ENCODE measurements at regions not wholly inside any gene's neighbourhood (a gene's known extent, or its start where the extent isn't known, plus 50 kb on each side); places are given as distances from the start of the nearest gene placed in this dataset.

DNA sequence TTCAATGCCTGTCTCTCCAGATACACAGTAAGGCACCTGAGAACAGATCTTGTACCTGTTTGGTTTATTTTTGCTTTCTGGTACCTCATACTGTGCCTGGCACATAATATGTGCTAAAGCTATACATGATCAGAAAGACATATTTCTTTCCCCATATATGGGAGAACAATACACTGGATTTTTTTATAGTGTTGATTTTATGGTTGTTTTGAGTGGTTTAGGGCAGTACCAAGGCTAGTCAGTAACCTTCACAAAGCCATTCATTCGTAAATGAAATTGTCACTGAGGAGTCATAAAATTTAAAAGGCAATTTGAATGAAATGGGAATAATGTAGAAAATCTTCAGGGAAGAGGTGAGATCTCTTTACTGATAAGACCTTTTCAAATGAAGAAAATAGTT is 810.2 kb downstream of the TUSC7 start:
- DNase-seq (ENCODE audit: low read depth) = no peak

DNA sequence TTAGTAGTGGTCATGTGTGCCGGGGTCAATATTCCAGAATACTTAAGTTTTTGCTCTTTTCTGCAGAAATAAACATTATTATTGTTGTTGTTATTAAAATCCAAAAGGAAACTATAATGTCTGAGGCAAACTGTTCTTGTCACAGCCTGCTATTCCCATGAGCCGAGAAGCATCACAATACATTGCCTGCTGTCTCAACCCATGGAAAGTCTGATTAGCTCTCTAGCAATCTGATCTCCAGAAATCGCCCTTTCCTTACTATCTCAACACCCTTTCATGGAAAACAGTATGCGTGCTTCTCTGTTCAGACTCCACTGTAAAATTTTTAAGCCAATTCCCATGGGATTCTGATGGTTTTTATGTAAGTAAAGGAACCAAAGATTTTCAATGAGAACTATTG is 811.0 kb downstream of the TUSC7 start:
- no peak for DNase-seq (ENCODE audit: low read depth)

DNA sequence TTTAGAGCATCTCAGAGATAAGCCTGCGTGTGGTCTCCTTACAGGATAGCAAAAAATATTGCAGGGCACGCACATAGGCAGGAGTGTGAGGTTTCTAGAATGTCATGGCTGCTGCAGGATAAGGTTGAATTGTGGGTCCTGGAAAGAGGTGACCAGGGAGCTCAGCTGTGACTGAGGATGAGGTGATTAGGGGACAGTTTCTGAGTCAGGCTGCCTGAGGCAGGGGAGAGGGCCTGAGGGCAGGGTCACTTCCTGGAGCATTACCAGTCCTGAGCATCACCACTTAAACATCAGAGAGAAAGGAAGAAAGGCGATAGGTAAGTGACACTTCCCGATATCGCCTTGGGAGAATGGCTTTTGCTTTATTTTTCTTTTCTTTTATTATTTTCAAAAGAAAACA is 813.8 kb downstream of the TUSC7 start:
- DNase-seq (ENCODE audit: low read depth) = no peak

DNA sequence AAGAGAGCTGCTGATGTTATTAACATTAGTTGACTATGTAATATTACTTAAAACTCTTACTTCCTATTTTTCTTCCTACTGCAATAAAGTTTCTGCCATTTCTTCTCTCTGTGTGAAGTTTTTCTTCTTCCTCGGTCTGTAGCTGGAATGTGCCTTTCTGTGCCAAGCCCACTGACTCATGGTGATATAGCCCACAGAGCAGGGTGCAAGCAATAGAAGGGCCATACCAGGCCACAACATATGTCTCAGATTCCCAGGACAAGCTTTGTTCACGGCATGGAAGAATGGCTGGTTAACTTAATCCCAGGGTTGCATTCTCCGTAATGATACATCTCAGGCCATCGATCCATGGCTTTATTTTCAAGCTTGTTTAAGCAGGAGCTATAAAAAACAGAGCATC is 815.3 kb downstream of the TUSC7 start:
- no peak for DNase-seq (ENCODE audit: low read depth)

DNA sequence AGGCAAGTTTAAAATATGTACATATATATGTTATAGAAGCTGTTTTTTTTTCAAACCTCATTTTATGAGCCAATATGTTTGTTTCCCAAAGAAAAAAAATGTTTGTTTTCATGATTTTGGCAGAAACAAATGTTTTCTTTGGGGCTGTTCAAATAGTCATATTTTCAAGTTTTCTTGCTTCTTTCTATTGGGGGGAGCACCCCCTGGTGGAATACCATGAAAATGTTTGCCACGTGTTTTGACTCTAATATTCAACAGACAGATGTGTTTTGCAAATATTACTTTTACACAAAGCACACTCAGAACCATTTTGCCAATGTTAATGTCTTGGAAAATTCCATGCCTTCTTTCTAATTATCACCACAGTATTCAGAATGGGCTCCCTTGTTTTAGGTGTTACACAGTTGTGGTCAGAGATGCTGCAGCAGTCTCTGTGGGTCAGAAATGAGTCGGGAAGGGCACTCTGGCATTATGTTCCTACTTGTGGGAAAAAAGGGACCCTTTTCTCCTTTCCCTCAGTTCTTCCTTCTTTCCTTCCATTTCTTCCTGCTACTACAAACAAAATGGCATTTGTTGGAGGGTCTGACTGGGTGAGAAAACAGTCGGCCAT is 817.0 kb downstream of the TUSC7 start:
- peak; percentile 6 for DNase-seq (ENCODE audit: low read depth)

DNA sequence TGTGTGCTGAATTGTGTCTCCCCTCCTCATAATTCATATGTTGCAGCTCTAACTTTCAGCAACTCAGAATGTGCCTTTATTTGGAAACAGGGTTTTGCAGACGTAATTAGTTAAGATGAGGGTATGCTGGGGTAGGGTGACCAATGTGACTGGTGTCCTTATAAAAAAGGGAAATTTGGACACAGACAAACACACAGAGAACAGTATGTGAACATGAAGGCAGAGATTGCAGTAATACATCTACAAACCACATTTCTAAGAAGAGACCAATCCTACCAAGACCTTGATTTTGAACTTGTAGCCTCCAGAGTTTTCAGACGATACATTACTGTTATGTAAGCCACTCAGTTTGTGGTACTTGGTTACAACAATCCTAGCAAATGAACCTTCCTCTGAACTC is 817.8 kb downstream of the TUSC7 start:
- DNase-seq (ENCODE audit: low read depth) = no peak

DNA sequence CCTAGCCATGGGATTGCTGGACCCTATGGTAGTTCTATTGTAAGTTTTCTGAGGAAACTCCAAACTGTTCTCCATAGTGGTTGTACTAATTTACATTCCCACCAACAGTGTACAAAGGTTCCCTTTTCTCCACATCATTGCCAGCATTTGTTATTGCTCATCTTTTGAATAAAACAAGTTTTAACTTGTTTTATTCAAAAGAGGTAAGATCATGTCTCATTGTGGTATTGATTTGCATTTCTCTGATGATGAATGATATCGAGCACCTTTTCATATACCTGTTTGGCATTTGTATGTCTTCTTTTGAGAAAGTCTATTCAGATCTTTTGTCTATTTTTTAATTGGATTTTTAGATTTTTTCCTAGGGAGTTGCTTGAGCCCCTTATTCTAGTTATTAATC is 819.1 kb downstream of the TUSC7 start:
- no peak for DNase-seq (ENCODE audit: low read depth)

DNA sequence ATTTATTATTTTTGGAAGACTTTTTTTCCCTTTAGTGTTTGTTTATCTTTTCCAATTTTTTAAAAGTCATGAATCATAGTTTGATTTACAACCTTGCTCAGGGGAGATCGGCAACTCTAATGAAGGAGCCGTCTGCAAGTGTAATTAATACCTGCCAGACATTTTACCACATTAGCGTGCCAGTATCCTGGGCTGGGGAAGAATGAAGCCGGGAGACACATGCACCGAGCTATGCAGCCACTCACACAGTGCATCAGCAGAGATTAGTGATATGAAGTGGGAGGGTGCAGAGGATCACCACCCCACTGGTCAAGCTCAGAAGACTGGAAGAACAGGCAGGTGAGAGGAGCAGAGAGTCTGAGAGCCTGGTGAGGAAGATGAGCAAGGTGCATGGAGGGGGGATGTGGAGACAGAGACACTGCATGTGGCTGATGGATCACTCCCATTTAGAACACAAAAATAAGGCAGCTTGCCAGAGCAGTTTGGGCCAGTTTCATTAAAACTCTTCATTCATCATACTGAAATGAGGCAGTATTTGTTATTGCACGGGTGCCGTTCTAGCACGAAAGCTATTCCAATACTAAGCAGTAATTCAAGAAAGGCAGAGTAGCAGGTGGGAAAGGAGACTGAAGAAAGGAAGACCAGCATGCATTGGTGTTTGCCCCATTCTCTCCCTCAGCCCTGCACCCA is 821.6 kb downstream of the TUSC7 start:
- DNase-seq (ENCODE audit: low read depth) = no peak

DNA sequence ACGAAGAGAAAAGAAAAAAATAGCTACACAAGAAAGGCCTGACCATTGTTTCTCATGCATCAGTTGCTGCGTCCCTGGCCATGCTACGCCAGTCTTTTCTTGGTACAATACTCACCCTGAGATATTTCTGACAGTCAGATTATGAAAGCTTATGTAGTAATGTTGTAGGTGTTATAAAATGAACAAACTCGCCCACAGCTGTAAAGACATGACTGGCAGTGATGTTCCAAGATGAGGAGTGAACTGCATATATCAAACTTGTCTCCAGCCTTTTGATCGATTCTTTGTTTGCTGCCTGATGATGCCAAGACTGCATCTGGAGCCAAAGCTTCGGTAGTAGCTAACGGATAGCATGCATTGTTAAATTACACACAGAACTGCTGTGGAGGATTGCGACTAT is 822.7 kb downstream of the TUSC7 start:
- no peak for DNase-seq (ENCODE audit: low read depth)

DNA sequence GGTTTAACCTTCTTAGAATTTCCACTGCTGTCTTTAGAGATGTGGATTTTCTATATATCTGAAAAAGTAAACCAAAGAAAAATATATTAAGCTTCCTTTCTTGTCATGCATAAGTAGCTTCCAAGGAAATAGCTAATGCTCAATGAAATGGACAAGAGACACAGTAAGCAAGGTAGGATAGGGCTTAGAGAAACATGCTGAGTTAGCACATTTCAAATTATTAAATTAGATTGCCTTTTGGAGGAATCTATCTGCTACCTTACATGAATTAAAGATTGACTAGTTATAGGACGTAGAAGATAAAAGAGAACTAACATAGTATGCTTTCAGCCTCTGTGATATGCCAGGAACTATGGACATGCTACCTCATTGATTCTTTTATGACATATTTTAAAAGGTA is 824.6 kb downstream of the TUSC7 start:
- DNase-seq (ENCODE audit: low read depth) = no peak

DNA sequence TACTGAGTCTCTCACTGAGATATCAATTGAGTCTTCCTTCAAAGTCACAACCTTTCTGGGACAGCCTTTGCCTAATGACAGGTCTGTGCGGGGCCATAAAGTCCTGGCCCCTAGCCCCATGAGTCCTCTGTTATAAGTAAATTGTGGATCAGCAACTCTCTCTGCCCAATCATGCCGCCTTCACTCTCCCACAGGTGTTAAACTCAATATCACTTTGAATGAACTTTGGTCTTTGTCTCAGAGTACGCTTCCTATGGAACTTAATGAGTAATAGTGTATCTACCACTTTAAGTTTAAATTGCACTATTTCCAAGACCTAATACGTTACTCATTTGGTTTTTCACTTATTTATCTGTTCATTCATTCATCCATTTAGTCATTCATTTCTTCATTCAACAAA is 826.4 kb downstream of the TUSC7 start:
- no peak for DNase-seq (ENCODE audit: low read depth)

DNA sequence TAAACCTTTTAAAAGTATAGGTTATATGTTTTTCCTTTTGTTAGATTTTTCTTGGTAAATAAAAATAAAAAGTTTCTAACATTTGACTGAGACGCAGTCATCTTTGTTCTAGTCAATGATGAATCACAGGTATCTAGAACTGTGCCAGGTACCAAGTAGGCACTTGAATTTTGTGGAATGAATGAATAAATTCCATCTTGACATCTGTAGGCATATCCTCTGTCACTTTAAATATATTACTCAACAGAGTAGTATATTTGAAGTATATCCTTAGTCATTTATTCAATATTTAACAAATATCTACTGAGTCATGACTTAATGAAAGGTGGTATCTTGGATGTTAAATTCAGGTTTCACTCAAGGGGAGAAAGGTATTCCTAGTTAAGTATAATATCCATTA is 828.4 kb downstream of the TUSC7 start:
- DNase-seq (ENCODE audit: low read depth) = no peak

DNA sequence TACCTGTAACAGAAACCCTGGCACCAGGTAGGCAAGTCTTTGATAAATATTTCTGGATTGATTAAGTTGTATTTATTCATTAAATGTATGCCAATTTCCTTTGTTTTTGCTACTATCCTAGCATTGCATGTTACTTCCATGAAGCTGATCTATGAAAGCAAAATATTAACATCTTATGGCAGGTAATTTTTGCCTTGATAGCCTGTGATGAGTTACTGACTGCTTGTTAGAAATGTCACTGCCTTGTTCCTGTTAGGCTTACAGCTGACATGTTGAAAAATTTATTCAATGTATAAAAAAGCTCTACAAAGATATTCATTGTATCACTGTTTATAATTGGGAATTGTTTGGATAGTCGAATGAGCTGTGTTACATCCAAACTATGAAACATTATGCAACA is 830.1 kb downstream of the TUSC7 start:
- DNase-seq (ENCODE audit: low read depth) = no peak

DNA sequence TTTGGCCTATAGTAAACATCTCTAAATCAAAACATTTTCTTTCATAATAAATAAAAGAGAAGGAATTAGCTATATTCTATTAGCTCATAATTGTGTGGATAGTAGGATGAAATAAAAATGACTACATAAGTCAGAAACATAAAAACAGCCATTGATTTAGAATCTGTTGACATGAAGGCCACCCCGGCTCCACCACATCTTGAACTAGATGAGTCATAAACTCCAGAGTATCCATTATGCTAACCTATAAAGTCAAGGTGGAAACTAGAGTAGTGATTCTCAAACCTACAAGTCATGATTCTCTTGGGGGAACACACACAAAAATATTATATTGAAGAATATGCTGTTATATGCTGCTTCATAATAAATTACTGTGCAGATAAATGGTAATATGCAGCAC is 831.0 kb downstream of the TUSC7 start:
- no peak for DNase-seq (ENCODE audit: low read depth)

DNA sequence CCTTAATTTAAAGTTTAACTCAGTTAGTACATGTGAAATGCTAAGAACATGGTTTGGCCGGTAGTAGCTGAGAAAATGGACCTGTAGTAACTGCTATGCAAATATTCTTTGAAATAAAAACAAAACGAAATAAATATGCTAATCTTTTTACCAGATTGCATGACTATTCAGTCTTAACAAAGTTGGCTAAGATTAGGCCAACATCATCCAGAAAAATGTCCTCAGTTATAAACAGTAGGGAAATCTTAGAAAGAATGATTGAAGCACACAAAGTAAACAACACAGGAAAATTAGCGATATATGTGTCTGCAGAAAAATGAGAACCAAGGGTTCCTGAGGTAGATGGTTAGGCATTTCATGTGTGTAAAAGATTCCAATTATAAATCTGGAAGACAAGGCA is 832.1 kb downstream of the TUSC7 start:
- DNase-seq (ENCODE audit: low read depth) = no peak

DNA sequence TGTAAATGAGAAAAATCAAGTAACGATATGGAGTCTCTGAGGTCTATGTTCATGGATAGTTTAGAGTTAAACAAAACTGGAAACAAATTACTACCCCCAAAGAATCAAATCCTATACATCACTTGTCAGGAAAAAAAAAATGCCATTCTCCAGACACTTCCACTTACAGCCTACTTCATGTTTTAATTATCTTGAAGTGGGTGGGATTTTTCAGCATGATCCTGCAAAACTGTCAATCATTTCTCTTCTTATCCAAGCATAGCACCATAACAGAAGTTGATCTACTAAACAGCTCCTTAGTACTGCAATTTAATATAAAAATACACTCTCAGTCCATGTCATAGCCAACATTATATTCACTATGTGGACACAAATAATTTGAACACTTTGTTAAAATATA is 833.9 kb downstream of the TUSC7 start:
- DNase-seq (ENCODE audit: low read depth) = no peak

DNA sequence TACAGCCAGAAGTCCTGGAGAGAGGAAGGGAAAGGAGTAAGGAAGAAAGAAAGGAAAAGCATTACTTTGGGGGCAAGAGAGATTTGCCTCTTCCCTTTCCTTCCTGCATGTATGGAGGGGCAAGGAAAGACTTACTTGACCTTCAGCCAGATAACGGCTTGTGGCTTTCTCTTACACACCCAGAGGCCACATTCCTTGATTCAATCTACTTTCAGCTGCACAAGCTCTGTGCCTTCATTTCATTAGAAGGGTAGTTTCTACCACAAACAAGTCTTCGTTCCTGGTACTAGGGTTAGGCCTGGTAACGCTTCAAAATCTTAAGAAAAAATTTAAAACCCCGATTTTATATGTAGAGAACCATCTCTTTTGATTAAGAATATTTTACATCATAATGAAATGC is 835.9 kb downstream of the TUSC7 start:
- no peak for DNase-seq (ENCODE audit: low read depth)

DNA sequence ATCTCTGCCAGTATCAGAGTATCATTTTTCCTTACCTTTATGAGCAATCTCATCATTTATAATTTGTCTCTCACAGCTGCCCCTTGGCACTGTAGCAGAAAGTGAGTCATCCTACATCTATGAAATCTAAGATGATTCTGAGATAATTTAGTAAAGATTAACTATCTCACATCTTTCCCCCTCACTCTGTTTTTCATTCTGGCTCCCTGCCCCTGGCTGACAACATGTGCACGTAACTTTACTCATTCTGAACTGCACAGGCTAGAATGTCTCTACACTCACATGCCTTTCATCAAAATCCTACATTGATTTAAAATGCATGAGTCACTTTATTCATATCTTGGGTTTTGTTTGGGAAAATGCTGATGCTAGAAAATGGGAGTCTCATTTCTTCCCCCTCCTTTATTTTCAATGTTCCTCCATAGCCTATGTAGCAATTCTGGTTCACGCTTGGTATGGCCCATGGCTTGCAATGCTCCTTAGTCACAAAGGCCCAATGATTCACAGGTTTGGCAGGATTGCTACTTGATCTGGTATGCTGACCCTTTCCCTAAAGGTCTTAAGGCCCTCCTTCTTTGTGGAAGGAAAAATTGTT is 838.5 kb downstream of the TUSC7 start:
- DNase-seq (ENCODE audit: low read depth) = no peak

DNA sequence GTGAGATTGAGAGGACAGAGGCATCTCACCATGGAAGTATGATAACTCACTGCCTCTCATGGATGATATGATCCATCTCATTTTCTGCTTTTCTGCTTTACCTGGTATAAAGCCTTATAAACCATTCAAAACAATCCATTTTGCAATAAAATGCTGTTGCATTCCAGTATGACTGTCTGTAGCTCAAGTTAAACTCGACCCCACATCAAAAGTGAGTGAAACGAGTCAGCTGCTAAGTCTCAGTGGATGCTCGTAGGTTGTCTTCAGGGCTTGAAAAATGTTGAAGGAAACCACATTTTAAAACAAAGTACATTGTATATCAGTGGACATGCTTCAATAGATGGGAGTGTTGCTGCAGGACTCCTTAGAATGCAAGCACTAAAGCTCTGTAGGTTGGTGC is 839.0 kb downstream of the TUSC7 start:
- DNase-seq (ENCODE audit: low read depth) = no peak

DNA sequence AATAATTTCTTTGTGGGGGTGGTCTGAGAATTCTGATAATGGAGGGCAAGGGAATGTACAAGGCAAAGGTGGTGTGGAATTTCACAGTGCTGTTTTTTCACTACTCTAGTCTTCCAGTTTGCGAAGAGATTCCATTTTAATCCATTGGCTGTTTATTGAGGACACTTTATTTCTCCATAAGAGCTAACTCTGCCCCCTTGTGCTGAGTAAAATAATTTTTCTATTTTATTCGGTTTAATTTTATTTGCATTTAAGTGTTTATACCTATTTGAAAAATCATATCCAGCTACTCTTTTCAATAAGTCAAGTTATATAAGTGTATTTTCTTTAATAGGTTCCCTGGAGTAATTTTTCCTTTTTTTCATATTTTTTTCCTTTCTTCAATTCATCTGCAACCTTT is 840.1 kb downstream of the TUSC7 start:
- no peak for DNase-seq (ENCODE audit: low read depth)

DNA sequence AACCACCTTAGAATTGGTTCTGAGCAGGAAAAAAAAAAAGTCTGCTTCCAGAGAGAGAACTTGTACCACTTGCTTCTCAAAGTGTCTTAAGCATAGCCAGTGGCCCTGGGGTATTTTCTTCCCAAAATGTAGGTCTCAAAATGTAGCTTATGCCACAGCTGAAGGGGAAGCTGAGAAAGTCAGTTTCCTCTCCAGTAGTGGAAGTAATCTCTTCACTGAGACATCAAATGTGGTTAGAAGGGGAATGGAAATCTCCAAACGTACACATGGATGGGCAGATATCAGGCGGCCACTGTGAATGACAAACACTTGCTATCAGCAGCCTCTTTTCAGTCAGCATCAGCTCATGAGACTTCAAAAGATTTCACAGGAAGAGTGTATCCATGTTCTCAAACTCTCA is 841.2 kb downstream of the TUSC7 start:
- no peak for DNase-seq (ENCODE audit: low read depth)

DNA sequence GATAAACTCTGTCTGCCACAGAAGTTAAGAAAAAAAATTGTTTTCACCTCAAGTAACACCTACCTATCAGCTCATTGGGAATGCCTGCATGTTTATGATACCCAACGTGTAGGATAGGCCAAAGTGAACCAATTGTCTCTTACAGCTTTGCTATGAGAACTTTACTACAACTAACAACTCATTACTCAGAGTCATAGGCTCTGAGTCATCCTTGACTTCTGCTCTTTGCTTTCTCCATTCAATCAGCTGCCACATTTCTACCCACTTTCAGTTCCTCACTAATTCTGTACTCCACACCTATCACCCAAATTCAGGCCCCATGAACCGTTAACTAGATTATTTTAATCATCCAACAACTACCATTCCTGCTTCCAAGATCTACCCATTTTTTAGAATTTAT is 843.9 kb downstream of the TUSC7 start:
- DNase-seq (ENCODE audit: low read depth) = no peak

DNA sequence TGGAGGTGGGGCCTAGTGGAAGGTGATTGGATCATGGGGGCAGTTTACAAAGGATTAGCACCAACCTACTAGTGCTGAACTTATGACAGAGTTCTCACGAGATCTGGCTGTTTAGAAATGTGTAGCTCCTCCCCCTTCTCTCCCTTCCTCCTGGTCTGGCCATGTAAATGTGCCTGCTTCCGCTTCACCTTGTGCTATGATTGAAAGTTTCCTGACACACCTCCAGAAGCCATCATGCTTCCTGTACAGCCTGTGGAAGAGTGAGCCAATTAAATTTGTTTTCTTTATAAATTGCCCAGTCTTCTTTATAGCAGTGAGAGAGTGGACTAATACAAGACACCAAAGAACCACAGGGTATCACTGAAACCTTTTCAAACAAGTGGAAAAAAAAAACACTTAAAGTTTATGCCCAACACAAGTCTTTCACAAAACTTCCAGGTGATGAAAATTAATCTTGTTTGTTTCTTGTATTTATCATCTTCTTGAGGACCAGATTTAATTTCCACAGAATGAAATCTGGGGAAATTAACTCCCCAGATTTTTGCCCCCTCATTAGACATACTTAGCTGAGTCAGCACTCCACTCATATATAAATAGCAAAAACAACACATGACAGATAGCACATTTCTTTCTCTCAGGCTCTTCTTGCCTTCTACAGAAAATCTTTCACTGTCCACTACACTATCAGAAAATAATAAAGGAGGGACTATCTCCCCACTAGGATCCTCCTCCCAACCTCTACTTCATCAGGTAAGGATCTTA is 847.2 kb downstream of the TUSC7 start:
- no peak for DNase-seq (ENCODE audit: low read depth)

Measured in forelimb muscle (tissue), 1 donor.